Colonic mucosa (tissue), 4 donors: ENCODE measurements at regions not wholly inside any gene's neighbourhood (a gene's known extent, or its start where the extent isn't known, plus 50 kb on each side); places are given as distances from the start of the nearest gene placed in this dataset.

Experiments used
- DNase-seq: peaks from one replicate; pipeline ENCODE4 v3.0.0-alpha.2; 2020
- H3K27ac ChIP-seq: fragments of 200-600 bp; one replicate; pipeline ENCODE4 v1.8.0; 2021
- H3K27me3 ChIP-seq: fragments of 200-600 bp; one replicate; pipeline ENCODE4 v1.8.0; 2021
- H3K36me3 ChIP-seq: fragments of 200-600 bp; one replicate; pipeline ENCODE4 v1.8.0; 2021
- H3K4me1 ChIP-seq: fragments of 200-600 bp; one replicate; pipeline ENCODE4 v1.8.0; 2021; ENCODE audit warnings: mild to moderate bottlenecking
- H3K4me3 ChIP-seq: fragments of 200-600 bp; one replicate; pipeline ENCODE4 v1.8.0; 2021
- H3K9ac ChIP-seq, 2 donors: one replicate each; pipeline ENCODE4 v1.7.0; 2013; ENCODE audit warnings: control low read depth in 2 of 2, low read depth in 2 of 2, low read length in 2 of 2
- H3K9me3 ChIP-seq: fragments of 200-600 bp; one replicate; pipeline ENCODE4 v1.8.0; 2021
- intact Hi-C: fragments of 100-400 bp; cut with DNase I; formaldehyde crosslinking; loops from one replicate; pipeline ENCODE4 v1.14.1; 2022
- TF ChIP-seq, protein P1 (sequence below): fragments of 200-600 bp; IDR thresholded peaks from one replicate; pipeline ENCODE4 v1.8.0; 2022; ENCODE audit warnings: antibody characterized with exemption, mild to moderate bottlenecking
- donor health status: healthy.
- donor health status: DM: no; HTN: no; CAD: no.
- donor health status: DM: no; HTN: no; CAD: no.

GRCh38 chr6:109891924-109892323 is 86.2 kb upstream of the GPR6 start:
- Histone ChIP-seq H3K27ac (no peak overlapping the region), H3K4me1 (no peaks in the 10 kb centered on the region), H3K9ac (no peak overlapping the region), H3K4me3 (no peak overlapping the region), H3K36me3 (no peaks in the 10 kb centered on the region), H3K27me3 (no peaks in the 10 kb centered on the region), H3K9me3 (no peaks in the 10 kb centered on the region)
- no peak for DNase-seq
- intact Hi-C loops = no loop called here
- TF ChIP-seq, protein P1, sequence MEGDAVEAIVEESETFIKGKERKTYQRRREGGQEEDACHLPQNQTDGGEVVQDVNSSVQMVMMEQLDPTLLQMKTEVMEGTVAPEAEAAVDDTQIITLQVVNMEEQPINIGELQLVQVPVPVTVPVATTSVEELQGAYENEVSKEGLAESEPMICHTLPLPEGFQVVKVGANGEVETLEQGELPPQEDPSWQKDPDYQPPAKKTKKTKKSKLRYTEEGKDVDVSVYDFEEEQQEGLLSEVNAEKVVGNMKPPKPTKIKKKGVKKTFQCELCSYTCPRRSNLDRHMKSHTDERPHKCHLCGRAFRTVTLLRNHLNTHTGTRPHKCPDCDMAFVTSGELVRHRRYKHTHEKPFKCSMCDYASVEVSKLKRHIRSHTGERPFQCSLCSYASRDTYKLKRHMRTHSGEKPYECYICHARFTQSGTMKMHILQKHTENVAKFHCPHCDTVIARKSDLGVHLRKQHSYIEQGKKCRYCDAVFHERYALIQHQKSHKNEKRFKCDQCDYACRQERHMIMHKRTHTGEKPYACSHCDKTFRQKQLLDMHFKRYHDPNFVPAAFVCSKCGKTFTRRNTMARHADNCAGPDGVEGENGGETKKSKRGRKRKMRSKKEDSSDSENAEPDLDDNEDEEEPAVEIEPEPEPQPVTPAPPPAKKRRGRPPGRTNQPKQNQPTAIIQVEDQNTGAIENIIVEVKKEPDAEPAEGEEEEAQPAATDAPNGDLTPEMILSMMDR = no peak

- no peaks in the 10 kb centered on the region for H3K27me3 ChIP-seq
- H3K4me3 ChIP-seq = no peak overlapping the region
- H3K9ac ChIP-seq = no peak overlapping the region
- H3K4me1 ChIP-seq = no peaks in the 10 kb centered on the region
- H3K27ac ChIP-seq = no peak overlapping the region
- H3K36me3 ChIP-seq = no peaks in the 10 kb centered on the region
- H3K9me3 ChIP-seq = no peaks in the 10 kb centered on the region
- peak; percentile 72 for DNase-seq
- TF ChIP-seq, protein P1 = no peak
- intact Hi-C loops = no loop called here
These were observed 85.4 kb upstream of the GPR6 start for GRCh38 chr6:109892451-109893435.

DNA sequence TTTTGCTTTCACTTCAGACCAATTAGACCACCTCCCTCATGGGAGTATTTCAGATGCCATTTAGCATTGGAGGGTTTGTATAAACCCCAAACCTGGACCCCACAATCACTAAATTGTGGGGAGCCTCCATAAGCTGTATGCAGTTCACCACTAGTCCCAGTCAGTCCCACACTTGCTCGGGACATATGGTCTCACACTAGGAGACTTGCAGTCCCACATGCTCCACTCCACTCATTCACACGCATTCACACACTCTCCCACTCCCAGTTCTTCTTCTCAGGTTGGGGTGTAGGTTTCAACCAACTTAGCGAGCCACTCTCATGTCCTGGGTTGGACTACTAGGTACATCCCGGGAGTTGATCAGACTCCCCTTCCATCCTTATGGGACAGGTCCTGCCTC is 84.5 kb upstream of the GPR6 start:
- Histone ChIP-seq H3K9ac (no peak overlapping the region), H3K27me3 (no peaks in the 10 kb centered on the region), H3K36me3 (no peaks in the 10 kb centered on the region), H3K4me1 (no peaks in the 10 kb centered on the region), H3K27ac (no peak overlapping the region), H3K4me3 (no peak overlapping the region), H3K9me3 (no peaks in the 10 kb centered on the region)
- no peak for DNase-seq
- intact Hi-C loops = no loop called here
- TF ChIP-seq, protein P1 = no peak

DNA sequence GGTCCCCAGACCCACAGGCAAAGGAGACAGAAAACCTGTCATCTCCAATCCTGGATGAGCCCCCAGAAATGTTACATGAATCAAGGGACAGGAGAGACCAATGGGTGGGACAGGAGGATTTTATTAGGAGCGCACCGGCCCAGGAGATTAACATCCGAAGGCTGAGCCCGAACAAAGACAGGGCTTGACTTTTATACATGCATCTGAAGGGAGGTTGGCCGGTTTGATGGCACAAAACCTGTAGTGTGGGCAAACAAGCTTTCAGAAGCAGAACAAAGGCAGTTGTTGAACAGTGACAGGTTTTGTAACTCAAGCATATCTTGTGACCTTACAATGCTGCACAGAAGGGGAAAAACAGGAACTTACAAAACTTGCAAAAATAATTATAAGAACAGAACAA is 83.9 kb upstream of the GPR6 start:
- Histone ChIP-seq H3K4me3 (no peak overlapping the region), H3K9me3 (no peaks in the 10 kb centered on the region), H3K27me3 (no peaks in the 10 kb centered on the region), H3K36me3 (no peaks in the 10 kb centered on the region), H3K27ac (no peak overlapping the region), H3K4me1 (no peaks in the 10 kb centered on the region), H3K9ac (no peak overlapping the region)
- TF ChIP-seq, protein P1 = no peak
- DNase-seq = no peak
- intact Hi-C loops = no loop called here

DNA sequence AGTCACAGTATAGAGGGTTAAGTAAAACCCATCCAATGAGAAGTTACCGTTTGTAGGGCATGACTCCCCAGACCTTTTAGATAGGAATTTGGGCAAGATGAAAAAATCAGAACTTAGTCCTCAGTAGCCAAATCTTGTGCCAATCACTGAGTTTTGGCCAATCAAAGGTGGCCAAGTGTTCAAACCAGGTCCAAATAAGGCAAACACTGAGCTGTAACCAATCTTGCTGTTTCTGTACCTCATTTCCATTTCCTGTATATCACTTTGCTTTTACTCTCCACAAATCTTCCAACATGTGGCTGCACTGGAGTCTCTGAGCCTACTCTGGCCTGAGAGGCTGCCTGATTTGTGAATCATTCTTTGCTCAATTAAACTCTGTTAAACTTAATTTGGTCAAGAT is 81.8 kb upstream of the GPR6 start:
- Histone ChIP-seq H3K9me3 (no peaks in the 10 kb centered on the region), H3K27me3 (no peaks in the 10 kb centered on the region), H3K4me3 (no peak overlapping the region), H3K27ac (no peak overlapping the region), H3K36me3 (no peaks in the 10 kb centered on the region), H3K4me1 (no peaks in the 10 kb centered on the region), H3K9ac (no peak overlapping the region)
- no peak for DNase-seq
- intact Hi-C loops = no loop called here
- TF ChIP-seq, protein P1 = no peak
